GM12875 (cell line): ENCODE measurements at regions not wholly inside any gene's neighbourhood (a gene's known extent, or its start where the extent isn't known, plus 50 kb on each side); places are given as distances from the start of the nearest gene placed in this dataset.

Source experiments
- H3K4me3 ChIP-seq: one replicate; pipeline ENCODE4 v1.5.1; 2011; ENCODE audit warnings: low read depth, low read length, control low read depth
- TF ChIP-seq, protein P1 (sequence below): IDR thresholded peaks from 2 replicates; pipeline ENCODE4 v1.5.1; 2011; ENCODE audit warnings: low read depth, mild to moderate bottlenecking, control low read depth, inconsistent platforms, low read length, moderate library complexity, borderline replicate concordance; ENCODE audit not compliant: insufficient read depth

DNA sequence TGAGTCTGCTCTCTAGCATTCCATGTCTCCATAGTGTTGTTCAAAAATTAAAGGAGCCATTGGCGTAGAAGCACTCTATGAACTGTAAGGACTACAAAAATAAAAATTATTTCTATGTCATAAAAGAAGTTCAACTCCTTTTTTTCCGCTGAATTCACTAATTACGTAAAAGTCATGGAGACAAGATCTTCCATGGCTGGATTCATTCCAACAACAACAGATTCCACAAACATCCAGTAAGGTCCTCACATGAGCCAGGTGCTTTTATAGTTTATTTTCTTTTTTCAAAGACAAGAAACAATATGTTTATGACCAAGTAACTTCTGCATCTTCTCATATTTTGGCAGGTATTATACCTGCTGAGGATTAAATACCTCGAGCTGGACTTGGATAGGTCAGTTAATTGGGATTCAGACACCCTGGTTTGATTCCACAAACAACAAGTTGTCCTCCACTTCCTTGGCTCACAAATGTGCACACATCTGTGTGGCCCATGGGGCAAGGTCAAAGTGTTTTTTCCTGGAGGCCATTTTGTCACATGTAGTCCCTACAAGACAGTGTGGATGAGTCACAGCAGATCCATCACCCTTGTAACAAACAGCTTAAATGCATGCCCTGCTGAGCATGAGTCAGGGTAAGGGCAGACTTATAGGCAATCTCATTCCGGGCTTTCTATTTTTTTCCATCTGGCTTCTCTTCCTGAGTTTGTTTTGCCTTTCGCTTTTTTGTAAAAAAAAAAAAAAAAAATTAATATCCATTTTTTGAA, 475.6 kb downstream of the COG6 start:
- TF ChIP-seq, protein P1, sequence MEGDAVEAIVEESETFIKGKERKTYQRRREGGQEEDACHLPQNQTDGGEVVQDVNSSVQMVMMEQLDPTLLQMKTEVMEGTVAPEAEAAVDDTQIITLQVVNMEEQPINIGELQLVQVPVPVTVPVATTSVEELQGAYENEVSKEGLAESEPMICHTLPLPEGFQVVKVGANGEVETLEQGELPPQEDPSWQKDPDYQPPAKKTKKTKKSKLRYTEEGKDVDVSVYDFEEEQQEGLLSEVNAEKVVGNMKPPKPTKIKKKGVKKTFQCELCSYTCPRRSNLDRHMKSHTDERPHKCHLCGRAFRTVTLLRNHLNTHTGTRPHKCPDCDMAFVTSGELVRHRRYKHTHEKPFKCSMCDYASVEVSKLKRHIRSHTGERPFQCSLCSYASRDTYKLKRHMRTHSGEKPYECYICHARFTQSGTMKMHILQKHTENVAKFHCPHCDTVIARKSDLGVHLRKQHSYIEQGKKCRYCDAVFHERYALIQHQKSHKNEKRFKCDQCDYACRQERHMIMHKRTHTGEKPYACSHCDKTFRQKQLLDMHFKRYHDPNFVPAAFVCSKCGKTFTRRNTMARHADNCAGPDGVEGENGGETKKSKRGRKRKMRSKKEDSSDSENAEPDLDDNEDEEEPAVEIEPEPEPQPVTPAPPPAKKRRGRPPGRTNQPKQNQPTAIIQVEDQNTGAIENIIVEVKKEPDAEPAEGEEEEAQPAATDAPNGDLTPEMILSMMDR = no peak
- H3K4me3 ChIP-seq = no peak overlapping the region

DNA sequence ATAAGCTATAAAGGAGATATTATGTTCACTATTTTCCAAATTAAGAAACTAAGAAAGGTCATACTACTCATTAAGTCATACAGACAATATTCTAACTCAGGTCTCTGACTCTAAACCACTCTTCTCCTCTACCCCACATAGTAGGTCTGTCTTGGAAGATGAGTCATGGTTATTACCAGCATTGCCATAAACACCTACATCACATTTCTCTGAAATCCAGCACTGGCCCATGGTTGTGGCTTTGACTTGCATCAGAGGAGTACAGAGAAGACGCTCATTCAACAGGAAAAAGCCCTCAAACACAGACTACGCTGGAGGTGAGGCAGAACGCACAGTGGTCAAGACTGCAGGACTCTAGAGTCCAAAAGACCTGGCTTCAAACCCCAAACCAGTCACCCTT, 476.8 kb downstream of the COG6 start:
- TF ChIP-seq, protein P1 = no peak
- H3K4me3 ChIP-seq = no peak overlapping the region

DNA sequence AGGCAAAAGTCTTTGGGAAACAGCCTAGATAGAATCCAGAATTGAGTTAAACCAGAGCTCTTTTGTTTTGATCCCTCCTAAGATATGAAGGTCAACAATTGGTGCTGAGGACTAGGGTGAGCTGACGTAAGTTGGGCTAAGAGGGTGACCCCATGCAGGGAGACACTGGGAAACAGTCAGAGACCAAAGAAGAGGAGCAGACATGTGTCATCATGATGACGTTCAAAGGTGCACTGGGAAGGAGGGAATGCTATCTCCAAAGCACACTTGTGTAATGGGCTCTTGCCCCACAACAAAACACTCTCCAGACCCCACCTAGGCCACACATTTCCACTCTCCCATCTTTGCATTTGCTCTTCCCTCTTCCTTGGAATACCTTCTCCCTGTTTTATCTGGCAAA, 481.4 kb downstream of the COG6 start:
- no peak overlapping the region for H3K4me3 ChIP-seq

DNA sequence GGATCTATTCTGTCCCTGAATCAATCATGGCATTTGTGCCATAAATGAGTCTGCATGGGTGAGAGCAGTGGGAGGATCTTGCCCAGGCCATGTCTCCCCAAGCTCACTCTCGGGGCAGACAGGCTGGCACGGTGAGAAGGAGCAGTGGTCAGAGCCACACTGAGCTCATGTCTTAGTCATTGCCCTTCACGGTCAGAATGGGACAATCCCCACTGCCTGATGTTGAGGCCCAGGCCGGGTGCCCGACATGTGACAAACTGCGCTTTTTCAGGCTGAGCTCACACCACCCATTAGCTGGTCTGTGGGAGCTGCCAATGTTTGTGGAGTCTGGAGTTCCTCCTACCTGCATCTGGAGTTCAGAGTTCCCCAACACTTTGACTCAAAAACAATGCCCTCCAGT, 481.9 kb downstream of the COG6 start:
- TF ChIP-seq, protein P1 = no peak
- H3K4me3 ChIP-seq = no peak overlapping the region

More for the DNA sequence above, 481.4 kb downstream of the COG6 start:
- TF ChIP-seq, protein P1 = no peak

DNA sequence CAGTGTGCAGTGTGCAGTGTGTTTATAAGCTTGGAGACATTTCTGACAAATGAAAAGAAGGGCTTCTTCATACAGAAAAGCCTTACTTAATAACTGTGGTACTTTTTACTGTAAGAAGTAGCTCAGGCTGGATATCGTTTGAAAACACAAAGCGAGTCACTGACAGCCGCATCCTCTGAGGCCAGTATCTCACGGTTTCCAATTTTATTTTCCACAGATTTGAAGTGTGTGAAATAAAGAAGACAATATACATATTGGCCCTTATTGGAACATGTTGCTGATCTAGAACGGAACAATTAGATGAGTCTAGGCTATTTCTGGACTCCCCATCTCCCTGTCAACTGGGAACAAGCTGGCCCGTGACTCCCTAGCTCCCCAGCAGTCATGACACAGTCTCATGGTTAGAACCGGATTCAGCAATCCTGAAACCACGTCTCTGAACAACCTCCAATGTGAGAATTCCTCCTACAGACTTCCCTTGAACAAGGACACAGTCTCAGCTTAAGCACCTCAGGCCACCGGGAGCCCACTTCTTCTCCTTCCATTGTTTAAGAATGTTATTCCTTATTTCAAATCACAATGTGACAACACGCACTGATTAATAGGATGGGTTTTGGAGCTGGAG, 484.5 kb downstream of the COG6 start:
- H3K4me3 ChIP-seq = no peak overlapping the region
- TF ChIP-seq, protein P1 = no peak

DNA sequence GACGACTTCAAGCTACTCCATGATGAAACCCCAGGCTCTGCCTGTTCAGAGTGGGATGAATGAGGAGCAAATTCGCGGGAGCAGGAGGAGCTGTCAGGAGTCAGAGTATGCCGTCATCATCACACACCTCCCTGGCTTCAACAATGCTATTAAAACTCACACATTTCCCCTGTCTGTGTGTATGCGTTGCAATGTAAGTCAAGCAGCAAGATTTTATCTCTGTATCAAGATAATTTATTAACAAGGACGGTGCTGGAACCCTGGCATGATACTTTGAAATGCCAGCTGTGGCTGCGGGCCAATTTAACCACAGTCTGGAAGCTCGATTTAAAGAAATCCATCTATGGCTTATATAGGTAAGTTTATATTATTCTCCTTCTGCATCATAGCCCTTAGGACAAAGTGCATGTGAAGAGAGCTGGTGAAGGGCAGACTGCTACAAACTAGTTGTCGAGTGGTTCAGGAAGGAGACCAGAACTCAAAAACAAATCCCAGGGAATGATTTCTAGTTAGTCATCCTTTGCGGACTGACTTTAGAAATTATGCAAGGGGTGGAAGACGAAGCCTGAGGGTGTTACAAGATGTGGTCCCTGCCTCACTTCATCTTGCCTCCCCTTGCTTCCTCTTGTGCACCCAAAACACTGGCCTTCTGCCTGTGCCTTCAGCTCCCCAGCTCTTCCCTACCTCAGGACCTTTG, 486.5 kb downstream of the COG6 start:
- TF ChIP-seq, protein P1 = no peak
- H3K4me3 ChIP-seq = no peak overlapping the region

DNA sequence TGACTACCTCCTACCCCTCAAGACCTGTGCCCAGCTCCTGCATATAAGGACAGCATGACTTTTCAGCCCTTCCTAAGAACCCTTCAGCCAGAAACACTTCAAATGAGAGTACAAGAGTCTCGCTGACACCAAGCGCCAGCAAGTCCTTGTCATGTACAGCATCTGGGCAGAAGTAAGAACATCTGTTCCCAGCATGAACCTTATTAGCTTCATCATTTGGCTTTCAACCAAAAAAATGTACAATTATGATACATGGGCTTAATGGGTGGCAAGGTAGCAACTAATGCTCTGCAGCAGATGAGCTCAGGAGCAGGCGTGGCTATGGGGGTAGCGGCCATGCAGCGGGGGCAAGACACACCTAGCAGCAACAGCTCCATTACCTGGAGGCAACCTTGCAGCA, 487.6 kb downstream of the COG6 start:
- TF ChIP-seq, protein P1 = no peak
- no peak overlapping the region for H3K4me3 ChIP-seq
